ENCODE measurements at regions not wholly inside any gene's neighbourhood (a gene's known extent, or its start where the extent isn't known, plus 50 kb on each side); places are given as distances from the start of the nearest gene placed in this dataset.

DNA sequence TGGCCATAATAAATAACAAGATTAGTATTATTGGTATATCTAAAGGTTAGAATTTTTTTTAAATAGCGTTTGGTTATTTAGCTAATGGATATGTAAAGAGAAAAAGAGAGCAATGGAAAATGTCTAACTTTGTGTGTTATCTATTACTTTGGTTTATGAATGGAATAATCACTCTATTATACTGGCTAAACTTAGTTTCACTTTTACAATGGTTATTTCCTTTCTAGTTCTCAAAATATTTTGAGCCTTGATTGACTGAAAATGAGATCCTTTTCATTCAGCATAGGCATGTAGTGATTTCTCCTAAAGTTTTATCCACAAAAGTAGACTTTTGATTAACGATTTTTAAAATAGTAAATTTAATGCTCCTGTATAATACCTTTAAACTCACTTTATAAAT lies 51.6 kb upstream of the MLIP start:
- no peak for DNase-seq (ENCODE audit: low read depth)

DNA sequence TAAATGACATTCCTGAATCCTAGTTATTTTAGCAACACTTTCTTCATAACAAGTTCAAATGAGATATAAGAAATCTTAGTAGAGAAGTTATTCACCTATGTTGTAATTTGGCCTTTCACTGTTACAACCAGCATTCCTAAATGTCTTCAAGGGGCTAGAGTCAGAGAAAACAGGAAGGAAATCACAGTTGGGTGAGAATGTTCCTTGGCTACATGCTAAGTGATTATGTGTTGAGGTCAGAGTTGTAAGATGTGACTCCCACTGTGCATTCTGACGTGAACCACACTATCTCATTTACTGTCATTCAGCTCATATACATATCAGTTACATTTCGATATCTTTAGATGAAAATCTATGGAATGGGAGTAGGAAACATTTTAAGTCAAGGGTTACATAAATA lies 51.0 kb upstream of the MLIP start:
- peak; percentile 60 for DNase-seq (ENCODE audit: low read depth)
